AG20443 (cell line): ENCODE measurements at regions not wholly inside any gene's neighbourhood (a gene's known extent, or its start where the extent isn't known, plus 50 kb on each side); places are given as distances from the start of the nearest gene placed in this dataset.

Experiments
- DNase-seq: peaks from one replicate; pipeline ENCODE4 v3.0.0; 2012; ENCODE audit warnings: low spot score, mixed read lengths

GRCh38 chr18:22114526-22115321 lies 54.7 kb upstream of the GATA6 start:
- no peak for DNase-seq

GRCh38 chr18:22115573-22115972 lies 53.8 kb upstream of the GATA6 start:
- DNase-seq, result no peak
